Adrenal gland (tissue), 9 donors: ENCODE measurements at regions not wholly inside any gene's neighbourhood (a gene's known extent, or its start where the extent isn't known, plus 50 kb on each side); places are given as distances from the start of the nearest gene placed in this dataset.

Experiments
- DNase-seq, 7 donors: peaks; one replicate each; pipeline ENCODE4 v3.0.0-alpha.2; 2019 to 2020
- H3K27ac ChIP-seq, 5 donors: fragments of 200-600 bp; sonication (generic) in 4 of 5; 1 replicate in 3 of 5; 2 replicates in 2 of 5; pipeline versions ENCODE4 v1.5.1 to v1.8.0; 2016 to 2020; ENCODE audit warnings: mild to moderate bottlenecking in 1 of 5
- H3K27me3 ChIP-seq: fragments of 200-600 bp; 2 replicates; pipeline ENCODE4 v1.8.0; 2021
- H3K36me3 ChIP-seq, 2 donors: fragments of 200-600 bp; replicated peaks in 1 of 2; 1 replicate in 1 of 2; 2 replicates in 1 of 2; pipeline versions ENCODE4 v1.5.1 to v1.8.0; 2018 to 2022
- H3K4me1 ChIP-seq, 2 donors: fragments of 200-600 bp; replicated peaks in 1 of 2; 1 replicate in 1 of 2; 2 replicates in 1 of 2; pipeline versions ENCODE4 v1.5.1 to v1.8.0; 2018 to 2021
- H3K4me3 ChIP-seq, 4 donors: fragments of 200-600 bp; sonication (generic) in 3 of 4; one replicate each; pipeline ENCODE4 v1.5.1; 2016 to 2018
- H3K9me3 ChIP-seq, 3 donors: fragments of 200-600 bp; sonication (generic) in 1 of 3; replicated peaks in 1 of 3; 1 replicate in 2 of 3; 2 replicates in 1 of 3; pipeline versions ENCODE4 v1.5.1 to v1.8.0; 2016 to 2021
- POLR2A ChIP-seq, 2 donors: fragments of 450-650 bp; IDR thresholded peaks; one replicate each; pipeline ENCODE4 v1.6.1; 2017; ENCODE audit warnings: antibody characterized with exemption in 2 of 2, mild to moderate bottlenecking in 2 of 2, moderate library complexity in 1 of 2
- WGBS, 4 donors: extraction: QIAGEN DNeasy Blood & Tissue Kit in 2 of 4; methylation state at CpG; one replicate each; pipeline versions ENCODE4 v1.1.5 to v1.1.7; 2013 to 2017; 5-methylcytosine and 5-hydroxymethylcytosine counted together
- intact Hi-C, 2 donors: fragments of 100-400 bp; cut with DNase I; formaldehyde crosslinking; loops; one replicate each; pipeline versions ENCODE4 v1.14.1 to v1.15.0; 2022 to 2023
- TF ChIP-seq, protein P1 (sequence below), 6 experiments: fragments of 450-650 bp in 4 of 6; fragments of 200-600 bp in 2 of 6; sonication (generic) in 1 of 6; IDR thresholded peaks; 1 replicate in 5 of 6; 2 replicates in 1 of 6; pipeline versions ENCODE4 v1.5.1 to v1.8.0; 2016 to 2021; ENCODE audit warnings: antibody characterized with exemption in 6 of 6, mild to moderate bottlenecking in 2 of 6, moderate library complexity in 1 of 6
- donor health status: healthy with polysubstance abuse.
- donor health status: Bipolar disorder and iron deficiency.
- donor health status: DM: yes; HTN: yes; CAD: no.
- donor health status: DM: no; HTN: no; CAD: no.
- donor health status: DM: no; HTN: no; CAD: no.

DNA sequence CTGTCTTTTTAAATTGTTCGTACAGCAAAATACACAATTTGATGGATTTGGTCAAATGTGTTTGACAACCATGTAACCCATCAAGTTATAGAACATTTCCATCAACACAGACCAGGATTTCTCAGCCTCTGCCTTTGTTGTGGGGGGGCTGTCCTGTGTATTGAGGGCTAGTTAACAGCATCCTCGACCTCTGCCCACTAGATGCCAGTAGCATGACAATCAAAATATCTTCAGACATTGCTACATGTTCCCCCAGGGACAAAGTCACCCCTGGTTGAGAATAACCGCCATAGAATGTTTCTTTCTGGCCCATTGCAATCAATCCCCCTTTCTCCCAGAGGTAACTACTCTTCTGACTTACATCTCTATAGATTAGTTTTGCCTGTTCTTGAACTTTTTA is 310.1 kb upstream of the RGMA start:
- H3K4me3 ChIP-seq: no peak overlapping the region
- H3K4me1 ChIP-seq: no peaks in the 10 kb centered on the region
- intact Hi-C loops: no loop called here
- TF ChIP-seq, protein P1, sequence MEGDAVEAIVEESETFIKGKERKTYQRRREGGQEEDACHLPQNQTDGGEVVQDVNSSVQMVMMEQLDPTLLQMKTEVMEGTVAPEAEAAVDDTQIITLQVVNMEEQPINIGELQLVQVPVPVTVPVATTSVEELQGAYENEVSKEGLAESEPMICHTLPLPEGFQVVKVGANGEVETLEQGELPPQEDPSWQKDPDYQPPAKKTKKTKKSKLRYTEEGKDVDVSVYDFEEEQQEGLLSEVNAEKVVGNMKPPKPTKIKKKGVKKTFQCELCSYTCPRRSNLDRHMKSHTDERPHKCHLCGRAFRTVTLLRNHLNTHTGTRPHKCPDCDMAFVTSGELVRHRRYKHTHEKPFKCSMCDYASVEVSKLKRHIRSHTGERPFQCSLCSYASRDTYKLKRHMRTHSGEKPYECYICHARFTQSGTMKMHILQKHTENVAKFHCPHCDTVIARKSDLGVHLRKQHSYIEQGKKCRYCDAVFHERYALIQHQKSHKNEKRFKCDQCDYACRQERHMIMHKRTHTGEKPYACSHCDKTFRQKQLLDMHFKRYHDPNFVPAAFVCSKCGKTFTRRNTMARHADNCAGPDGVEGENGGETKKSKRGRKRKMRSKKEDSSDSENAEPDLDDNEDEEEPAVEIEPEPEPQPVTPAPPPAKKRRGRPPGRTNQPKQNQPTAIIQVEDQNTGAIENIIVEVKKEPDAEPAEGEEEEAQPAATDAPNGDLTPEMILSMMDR (IDR thresholded peaks at IDR 0.05): no peak
- no peak for TF ChIP-seq POLR2A (IDR thresholded peaks at IDR 0.05)
- H3K27ac ChIP-seq: no peak overlapping the region
- H3K9me3 ChIP-seq: no peaks in the 10 kb centered on the region
- no peak for DNase-seq
- no peaks in the 10 kb centered on the region for H3K27me3 ChIP-seq
- H3K36me3 ChIP-seq: no peaks in the 10 kb centered on the region
- WGBS, 4 donors: 52 to 69% (median 62%) methylated on average over 3 of the region's 3 CpGs

DNA sequence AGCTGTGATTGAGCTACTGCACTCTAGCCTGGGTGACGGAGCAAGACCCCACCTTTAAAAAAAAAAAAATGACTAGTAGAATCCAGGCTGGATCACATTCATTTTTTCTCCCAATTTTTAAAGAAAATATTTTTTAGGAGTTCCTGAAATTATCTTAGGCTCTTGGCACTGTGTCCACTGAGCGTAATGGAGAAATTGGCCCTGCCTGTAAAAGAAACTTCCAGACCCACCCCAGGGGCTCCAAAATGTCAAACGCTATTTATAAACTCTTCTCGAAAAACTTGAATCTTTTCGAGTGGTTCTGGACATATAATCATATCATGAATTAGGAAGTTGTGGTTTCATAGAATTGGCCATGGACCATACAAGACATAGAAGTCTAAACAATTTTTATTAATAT is 300.2 kb upstream of the RGMA start:
- no peaks in the 10 kb centered on the region for H3K36me3 ChIP-seq
- intact Hi-C loops: no loop called here

DNA sequence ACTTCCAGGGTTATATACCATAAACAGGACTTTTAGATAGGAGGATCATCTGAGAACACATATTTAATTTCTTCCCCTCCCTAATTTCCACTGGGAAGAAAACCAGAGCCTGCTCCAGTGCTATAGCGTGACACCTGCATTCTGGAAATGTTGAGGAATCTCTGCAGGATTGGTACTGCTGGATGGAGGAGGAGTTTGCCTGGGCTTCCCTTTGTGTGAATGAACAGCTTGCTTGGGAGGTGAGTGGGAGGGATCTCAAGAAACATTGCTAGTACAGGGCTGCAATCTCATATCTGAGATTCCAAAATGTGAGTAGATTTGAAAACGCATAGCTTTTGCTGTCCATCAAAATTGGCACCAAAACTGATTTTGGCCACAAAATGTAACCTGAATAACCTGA is 295.9 kb upstream of the RGMA start:
- no peaks in the 10 kb centered on the region for H3K9me3 ChIP-seq
- WGBS, 4 donors: 78 to 88% (median 82%) methylated on average over 2 of the region's 2 CpGs
- no peak overlapping the region for H3K27ac ChIP-seq
- no peak overlapping the region for H3K4me3 ChIP-seq
- DNase-seq: no peak
- TF ChIP-seq POLR2A (IDR thresholded peaks at IDR 0.05): no peak
- TF ChIP-seq, protein P1 (IDR thresholded peaks at IDR 0.05): no peak
- H3K36me3 ChIP-seq: no peaks in the 10 kb centered on the region
- H3K27me3 ChIP-seq: no peaks in the 10 kb centered on the region
- H3K4me1 ChIP-seq: no peaks in the 10 kb centered on the region
- intact Hi-C loops: no loop called here

More for the DNA sequence above, 300.2 kb upstream of the RGMA start:
- no peaks in the 10 kb centered on the region for H3K4me1 ChIP-seq
- no peak overlapping the region for H3K27ac ChIP-seq
- 58 to 66% (median 63%) methylated on average over 5 of the region's 5 CpGs for WGBS, 4 donors
- DNase-seq: no peak
- no peak overlapping the region for H3K4me3 ChIP-seq
- H3K27me3 ChIP-seq: no peaks in the 10 kb centered on the region
- TF ChIP-seq, protein P1 (IDR thresholded peaks at IDR 0.05): no peak
- TF ChIP-seq POLR2A (IDR thresholded peaks at IDR 0.05): no peak
- no peaks in the 10 kb centered on the region for H3K9me3 ChIP-seq

DNA sequence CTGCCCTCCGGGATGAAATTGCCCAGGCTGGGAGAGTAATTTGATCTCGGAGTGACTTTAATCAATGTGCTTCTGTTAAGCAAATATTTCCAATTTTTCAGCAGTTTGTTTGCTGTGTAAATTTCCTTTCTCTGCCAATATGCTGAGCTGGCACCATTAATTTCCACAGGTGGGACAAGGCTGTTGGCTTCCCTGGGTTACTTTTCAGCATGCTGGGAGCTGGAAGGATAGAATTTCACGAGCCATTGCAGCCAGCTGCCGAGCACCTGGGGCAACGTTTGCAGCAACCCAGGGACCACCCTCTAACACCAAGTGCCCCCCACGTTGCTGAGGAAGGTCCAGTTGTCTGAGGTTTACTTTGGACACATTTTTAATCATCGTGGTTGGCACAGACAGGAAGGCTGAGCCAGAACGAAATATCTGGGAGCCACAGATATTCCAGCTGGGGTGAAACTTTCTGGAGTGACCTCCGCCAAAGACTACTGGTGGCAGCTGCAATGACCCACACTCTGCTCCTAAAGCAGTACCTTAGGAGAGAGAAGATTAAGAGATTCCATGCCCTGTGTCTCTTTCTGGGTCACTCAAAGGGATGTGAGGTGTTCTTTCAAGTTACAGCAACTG is 293.3 kb upstream of the RGMA start:
- Histone ChIP-seq H3K9me3 (no peaks in the 10 kb centered on the region), H3K4me3 (no peak overlapping the region), H3K36me3 (no peaks in the 10 kb centered on the region), H3K4me1 (no peaks in the 10 kb centered on the region), H3K27me3 (no peaks in the 10 kb centered on the region), H3K27ac (no peak overlapping the region)
- intact Hi-C loops: no loop called here
- no peak for TF ChIP-seq POLR2A (IDR thresholded peaks at IDR 0.05)
- TF ChIP-seq, protein P1 (IDR thresholded peaks at IDR 0.05): no peak
- DNase-seq: no peak
- WGBS, 4 donors: 41 to 42% (median 42%) methylated on average over 8 to 9 of the region's 9 CpGs
